ENCODE measurements at regions not wholly inside any gene's neighbourhood (a gene's known extent, or its start where the extent isn't known, plus 50 kb on each side); places are given as distances from the start of the nearest gene placed in this dataset.
A peak's percentile ranks its signal among the peaks of the same experiment; 100 is the strongest.
"Not testable (repeated sequence)": the region's sequence is repeated elsewhere in the genome, so short reads cannot be mapped to it uniquely, and the experiment has no call there.

DNA sequence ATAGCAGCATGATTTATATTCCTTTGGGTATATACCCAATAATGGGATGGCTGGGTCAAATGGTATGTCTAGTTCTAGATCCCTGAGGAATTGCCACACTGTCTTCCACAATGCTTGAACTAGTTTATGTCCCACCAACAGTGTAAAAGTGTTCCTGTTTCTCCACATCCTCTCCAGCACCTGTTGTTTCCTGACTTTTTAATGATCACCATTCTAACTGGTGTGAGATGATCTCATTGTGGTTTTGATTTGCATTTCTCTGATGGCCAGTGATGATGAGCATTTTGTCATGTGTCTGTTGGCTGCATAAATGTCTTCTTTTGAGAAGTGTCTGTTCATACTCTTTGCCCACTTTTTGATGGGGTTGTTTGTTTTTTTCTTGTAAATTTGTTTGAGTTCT, 54.0 kb upstream of the GPR89A start:
- peaks cover 42% of the 10 kb centered on the region for H3K27me3 Mint-ChIP-seq (ENCODE audit: low read depth)
- H3K27ac Mint-ChIP-seq; H3K4me3 Mint-ChIP-seq; DNase-seq; H3K36me3 Mint-ChIP-seq (ENCODE audit: low read depth); CTCF ChIA-PET; H3K9me3 Mint-ChIP-seq (ENCODE audit: insufficient read depth); H3K4me1 Mint-ChIP-seq (ENCODE audit: low read depth); POLR2A ChIA-PET; ATAC-seq: not testable (repeated sequence)

DNA sequence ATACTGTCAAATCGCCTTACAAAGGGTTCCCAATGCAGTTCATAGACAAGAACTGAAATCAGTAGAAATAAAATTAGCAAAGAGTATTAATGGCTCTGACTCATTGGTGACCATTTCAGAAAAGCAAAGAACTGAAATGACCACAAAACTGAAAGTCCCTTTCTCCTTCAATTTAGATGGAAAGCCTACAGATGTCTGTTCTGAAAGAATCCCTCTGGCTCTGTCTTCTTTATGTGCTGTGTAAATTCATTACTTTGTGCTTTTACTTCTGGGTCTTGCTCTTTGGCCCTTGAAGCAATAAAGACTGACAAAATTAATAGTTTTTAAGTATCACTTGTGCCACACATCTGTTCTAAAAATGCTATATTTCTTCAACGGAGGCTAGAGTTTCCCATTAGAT, 62.7 kb upstream of the GPR89A start:
- H3K9me3 Mint-ChIP-seq (ENCODE audit: insufficient read depth) = no peaks in the 10 kb centered on the region
- H3K4me1 Mint-ChIP-seq (ENCODE audit: low read depth) = no peaks in the 10 kb centered on the region
- no peaks in the 10 kb centered on the region for H3K36me3 Mint-ChIP-seq (ENCODE audit: low read depth)
- H3K27me3 Mint-ChIP-seq (ENCODE audit: low read depth) = peaks cover 27% of the 10 kb centered on the region
- ChIA-PET CTCF (no interaction called here), POLR2A (no interaction called here)
- H3K27ac Mint-ChIP-seq = no peak overlapping the region
- ATAC-seq = no peak
- no peak for DNase-seq
- H3K4me3 Mint-ChIP-seq = no peak overlapping the region

DNA sequence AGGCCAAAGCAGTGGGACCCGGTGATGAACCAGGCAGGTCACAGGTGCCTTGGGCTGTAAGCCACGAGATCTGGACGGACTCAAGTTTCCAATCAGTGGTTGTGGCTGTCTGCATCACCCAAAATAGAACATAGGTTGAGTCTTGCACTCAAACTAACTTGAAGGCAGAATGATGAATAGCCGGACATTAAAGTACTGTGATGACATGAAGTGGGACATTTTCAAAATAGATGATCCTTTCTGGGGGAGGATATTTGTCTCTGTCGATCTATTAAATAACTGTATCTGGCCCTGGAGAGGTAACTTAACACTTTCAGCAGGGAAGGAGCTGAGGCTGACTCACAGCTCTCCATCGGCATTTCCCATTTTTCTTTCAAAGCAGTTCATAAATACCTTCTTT, 66.1 kb upstream of the GPR89A start:
- H3K4me1 Mint-ChIP-seq (ENCODE audit: low read depth); H3K9me3 Mint-ChIP-seq (ENCODE audit: insufficient read depth); H3K4me3 Mint-ChIP-seq; H3K27ac Mint-ChIP-seq; DNase-seq; POLR2A ChIA-PET; CTCF ChIA-PET; H3K36me3 Mint-ChIP-seq (ENCODE audit: low read depth); ATAC-seq: not testable (repeated sequence)
- H3K27me3 Mint-ChIP-seq (ENCODE audit: low read depth) = peaks cover 36% of the 10 kb centered on the region

DNA sequence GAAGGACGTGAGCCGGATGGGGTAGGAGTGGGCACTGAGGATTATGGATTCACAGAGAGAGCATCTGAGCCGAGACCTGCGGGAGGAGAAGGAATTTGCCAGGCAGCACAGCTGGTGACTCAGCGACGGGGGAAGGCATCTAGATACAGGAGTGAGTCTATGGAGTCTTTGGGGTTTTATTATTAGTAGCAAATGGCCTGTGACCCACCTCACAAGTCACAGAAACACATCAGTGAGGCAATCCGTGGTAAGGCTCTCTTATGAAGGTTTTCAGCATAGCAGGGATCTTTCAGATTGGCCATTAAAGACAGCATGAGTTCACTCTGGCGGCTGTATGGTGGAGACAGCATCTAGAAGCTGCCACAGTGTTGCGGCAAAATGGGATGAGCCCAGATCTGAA, 66.5 kb upstream of the GPR89A start:
- H3K27me3 Mint-ChIP-seq (ENCODE audit: low read depth) = peaks cover 38% of the 10 kb centered on the region
- H3K4me1 Mint-ChIP-seq (ENCODE audit: low read depth); DNase-seq; H3K9me3 Mint-ChIP-seq (ENCODE audit: insufficient read depth); CTCF ChIA-PET; POLR2A ChIA-PET; H3K4me3 Mint-ChIP-seq; H3K36me3 Mint-ChIP-seq (ENCODE audit: low read depth); H3K27ac Mint-ChIP-seq; ATAC-seq: not testable (repeated sequence)

- H3K4me3 Mint-ChIP-seq; H3K4me1 Mint-ChIP-seq (ENCODE audit: low read depth); H3K27ac Mint-ChIP-seq; CTCF ChIA-PET; DNase-seq; POLR2A ChIA-PET; ATAC-seq; H3K36me3 Mint-ChIP-seq (ENCODE audit: low read depth); H3K9me3 Mint-ChIP-seq (ENCODE audit: insufficient read depth): not testable (repeated sequence)
- H3K27me3 Mint-ChIP-seq (ENCODE audit: low read depth) = peaks cover 37% of the 10 kb centered on the region
These were observed 69.5 kb upstream of the GPR89A start for GRCh38 chr1:145538118-145538882.

DNA sequence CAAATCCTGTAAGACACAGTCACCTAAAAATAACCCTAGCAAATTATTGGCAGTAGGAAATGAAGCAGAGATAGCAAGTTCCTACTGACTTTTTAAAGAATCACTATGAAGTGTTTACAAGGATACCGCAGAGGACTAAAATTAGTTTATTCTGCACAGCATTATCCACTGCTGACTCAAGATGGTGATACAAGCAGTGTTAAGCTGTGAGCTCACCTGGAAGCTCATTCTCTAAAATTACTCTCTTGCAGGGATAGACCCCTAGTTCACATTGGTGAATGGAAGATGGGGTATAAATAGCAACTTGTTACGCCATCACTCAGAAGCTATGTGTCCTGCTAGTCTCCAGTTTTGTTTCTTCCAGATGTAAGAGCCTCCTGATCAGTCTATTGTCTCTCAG, 70.8 kb upstream of the GPR89A start:
- ATAC-seq; DNase-seq; CTCF ChIA-PET; H3K36me3 Mint-ChIP-seq (ENCODE audit: low read depth); H3K4me1 Mint-ChIP-seq (ENCODE audit: low read depth); H3K9me3 Mint-ChIP-seq (ENCODE audit: insufficient read depth); H3K4me3 Mint-ChIP-seq; H3K27ac Mint-ChIP-seq; POLR2A ChIA-PET: not testable (repeated sequence)
- H3K27me3 Mint-ChIP-seq (ENCODE audit: low read depth) = peaks cover 33% of the 10 kb centered on the region

- H3K9me3 Mint-ChIP-seq (ENCODE audit: insufficient read depth); CTCF ChIA-PET; H3K36me3 Mint-ChIP-seq (ENCODE audit: low read depth); H3K4me3 Mint-ChIP-seq; DNase-seq; H3K27ac Mint-ChIP-seq; POLR2A ChIA-PET; H3K4me1 Mint-ChIP-seq (ENCODE audit: low read depth); ATAC-seq: not testable (repeated sequence)
- peaks cover 27% of the 10 kb centered on the region for H3K27me3 Mint-ChIP-seq (ENCODE audit: low read depth)
These were observed 72.3 kb upstream of the GPR89A start for GRCh38 chr1:145535461-145535860.

DNA sequence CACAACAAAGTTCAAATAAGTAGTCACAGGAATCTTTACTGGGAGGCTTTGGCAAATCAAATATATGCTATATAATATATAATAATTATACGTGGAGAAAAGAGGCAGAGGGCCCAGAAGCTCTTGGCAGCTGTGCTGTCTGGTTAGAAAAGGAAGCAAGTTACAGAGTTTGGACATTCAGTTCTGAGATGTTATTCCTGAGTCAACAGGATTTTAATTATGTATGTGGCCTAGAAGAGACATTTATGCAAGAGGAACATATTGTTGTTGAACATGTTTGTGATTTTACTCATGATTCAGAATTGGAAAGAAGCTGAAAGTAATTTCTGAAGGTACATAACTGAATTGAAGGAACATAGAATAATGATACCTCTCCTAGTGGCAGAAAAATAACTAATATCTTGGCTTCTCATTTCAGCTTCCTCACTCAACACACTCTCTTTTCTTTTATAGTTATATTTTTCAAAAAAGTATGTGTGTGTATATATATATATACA, 79.7 kb upstream of the GPR89A start:
- CTCF ChIA-PET; POLR2A ChIA-PET; H3K9me3 Mint-ChIP-seq (ENCODE audit: insufficient read depth); H3K4me1 Mint-ChIP-seq (ENCODE audit: low read depth); H3K4me3 Mint-ChIP-seq; H3K27ac Mint-ChIP-seq; DNase-seq; H3K36me3 Mint-ChIP-seq (ENCODE audit: low read depth); ATAC-seq: not testable (repeated sequence)
- H3K27me3 Mint-ChIP-seq (ENCODE audit: low read depth) = peaks cover 15% of the 10 kb centered on the region

- not testable (repeated sequence) for H3K27ac Mint-ChIP-seq
These were observed 87.6 kb upstream of the GPR89A start for GRCh38 chr1:145520159-145520558.

GRCh38 chr1:145519302-145519701, 88.5 kb upstream of the GPR89A start:
- H3K9me3 Mint-ChIP-seq (ENCODE audit: insufficient read depth); H3K4me3 Mint-ChIP-seq; H3K4me1 Mint-ChIP-seq (ENCODE audit: low read depth); DNase-seq; ATAC-seq; H3K27ac Mint-ChIP-seq; H3K36me3 Mint-ChIP-seq (ENCODE audit: low read depth); CTCF ChIA-PET; POLR2A ChIA-PET: not testable (repeated sequence)
- peaks cover 26% of the 10 kb centered on the region for H3K27me3 Mint-ChIP-seq (ENCODE audit: low read depth)

More at GRCh38 chr1:145520159-145520558, 87.6 kb upstream of the GPR89A start:
- H3K27me3 Mint-ChIP-seq (ENCODE audit: low read depth) = peaks cover 28% of the 10 kb centered on the region
- H3K4me3 Mint-ChIP-seq; CTCF ChIA-PET; H3K36me3 Mint-ChIP-seq (ENCODE audit: low read depth); DNase-seq; ATAC-seq; H3K9me3 Mint-ChIP-seq (ENCODE audit: insufficient read depth); POLR2A ChIA-PET; H3K4me1 Mint-ChIP-seq (ENCODE audit: low read depth): not testable (repeated sequence)

DNA sequence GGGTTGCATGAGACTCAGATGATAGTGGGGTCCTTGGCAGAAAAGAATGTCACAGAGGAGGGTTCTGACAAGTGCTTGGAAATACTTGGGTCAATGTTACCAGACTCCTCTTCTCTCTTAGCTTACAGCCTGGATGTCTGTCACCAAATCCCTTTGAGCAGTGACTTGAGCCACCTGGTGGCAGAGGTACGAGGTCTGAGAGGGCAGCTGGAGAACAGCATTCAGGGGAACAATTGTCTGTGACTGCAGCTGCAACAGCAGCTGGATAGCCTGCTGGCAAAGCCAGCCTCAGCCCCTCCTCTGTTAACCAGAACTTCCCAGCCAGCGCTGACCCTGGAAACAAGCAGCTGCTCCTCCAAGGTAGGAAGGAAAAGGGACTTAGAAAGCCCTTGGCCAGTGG, 87.6 kb upstream of the NBPF20 start:
- H3K36me3 Mint-ChIP-seq (ENCODE audit: low read depth); H3K9me3 Mint-ChIP-seq (ENCODE audit: insufficient read depth); H3K4me1 Mint-ChIP-seq (ENCODE audit: low read depth); POLR2A ChIA-PET; H3K4me3 Mint-ChIP-seq; H3K27ac Mint-ChIP-seq; CTCF ChIA-PET; ATAC-seq: not testable (repeated sequence)
- H3K27me3 Mint-ChIP-seq (ENCODE audit: low read depth) = peaks cover 11% of the 10 kb centered on the region
- DNase-seq = peak; percentile 31

GRCh38 chr1:145508053-145508452, 82.7 kb upstream of the NBPF20 start:
- POLR2A ChIA-PET; DNase-seq; H3K36me3 Mint-ChIP-seq (ENCODE audit: low read depth); H3K9me3 Mint-ChIP-seq (ENCODE audit: insufficient read depth); H3K27ac Mint-ChIP-seq; H3K27me3 Mint-ChIP-seq (ENCODE audit: low read depth); H3K4me1 Mint-ChIP-seq (ENCODE audit: low read depth); H3K4me3 Mint-ChIP-seq; CTCF ChIA-PET: not testable (repeated sequence)
- peak; percentile 66 for ATAC-seq

Measured in activated CD8-positive, alpha-beta T cell treated with anti-CD3 and anti-CD28 coated beads, Interleukin-2, amount 10 ng/mL, durations not matched to agents 7 days and 5 days (primary cell).